Naive thymus-derived CD4-positive, alpha-beta T cell (primary cell): ENCODE measurements at regions not wholly inside any gene's neighbourhood (a gene's known extent, or its start where the extent isn't known, plus 50 kb on each side); places are given as distances from the start of the nearest gene placed in this dataset.

Experiments
- ATAC-seq: fragments of 150-1000 bp; cut with Tn5 transposase; 2 replicates; pipeline ENCODE4 v1.10.0; 2021; ENCODE audit warnings: mild to moderate bottlenecking, moderate library complexity
- CTCF ChIA-PET: fragments of 350-600 bp; sonication (Branson Sonifier 250); formaldehyde crosslinking; loops from one replicate; lab custom pipeline; 2021; ENCODE audit warnings: antibody characterized with exemption; lab: Charles Lee
- POLR2A ChIA-PET: fragments of 350-600 bp; sonication (Branson Sonifier 250); formaldehyde crosslinking; loops from one replicate; lab custom pipeline; 2021; ENCODE audit warnings: antibody characterized with exemption, inconsistent platforms; lab: Charles Lee
- DNase-seq, 9 donors: peaks; one replicate each; pipeline versions ENCODE4 v3.0.0 to v3.0.0-alpha.2; 2020 to 2022; ENCODE audit warnings: mixed read lengths in 1 of 9
- H3K27ac ChIP-seq: one replicate; pipeline ENCODE4 v1.7.0; 2013; ENCODE audit warnings: mild to moderate bottlenecking, low read depth, low read length, moderate library complexity
- H3K27me3 ChIP-seq, 2 donors: one replicate each; pipeline ENCODE4 v1.7.0; 2013; ENCODE audit warnings: low read length in 2 of 2, mild to moderate bottlenecking in 2 of 2, moderate library complexity in 2 of 2; ENCODE audit not compliant: control insufficient read depth in 2 of 2, insufficient read depth in 2 of 2
- H3K36me3 ChIP-seq, 3 experiments: 1 replicate in 2 of 3; 2 replicates in 1 of 3; pipeline ENCODE4 v1.7.0; 2013; ENCODE audit warnings: low read length in 3 of 3, mild to moderate bottlenecking in 3 of 3, moderate library complexity in 1 of 3; ENCODE audit not compliant: insufficient read depth in 3 of 3, control insufficient read depth in 2 of 3
- H3K4me1 ChIP-seq, 2 donors: one replicate each; pipeline ENCODE4 v1.7.0; 2013; ENCODE audit warnings: low read length in 2 of 2, mild to moderate bottlenecking in 2 of 2, moderate library complexity in 1 of 2; ENCODE audit not compliant: control insufficient read depth in 2 of 2, insufficient read depth in 2 of 2
- H3K4me3 ChIP-seq: 2 replicates; pipeline ENCODE4 v1.7.0; 2013; ENCODE audit warnings: mild to moderate bottlenecking, low read length
- H3K9me3 ChIP-seq, 3 experiments: 1 replicate in 2 of 3; 2 replicates in 1 of 3; pipeline ENCODE4 v1.7.0; 2013; ENCODE audit warnings: low read length in 3 of 3; ENCODE audit not compliant: control insufficient read depth in 2 of 3
- H3K27ac Mint-ChIP-seq, 9 donors: one replicate each; pipeline ENCODE4 v1.8.0; 2020 to 2022; ENCODE audit warnings: mixed read lengths in 9 of 9, mild to moderate bottlenecking in 8 of 9, moderate library complexity in 5 of 9, inconsistent platforms in 2 of 9
- H3K27me3 Mint-ChIP-seq, 5 donors: one replicate each; pipeline ENCODE4 v1.8.0; 2021 to 2022; ENCODE audit warnings: mixed read lengths in 5 of 5, mild to moderate bottlenecking in 1 of 5
- H3K36me3 Mint-ChIP-seq, 5 donors: one replicate each; pipeline ENCODE4 v1.8.0; 2020 to 2022; ENCODE audit warnings: mixed read lengths in 5 of 5, mild to moderate bottlenecking in 3 of 5, inconsistent platforms in 1 of 5
- H3K4me1 Mint-ChIP-seq, 7 donors: one replicate each; pipeline ENCODE4 v1.8.0; 2020 to 2022; ENCODE audit warnings: mixed read lengths in 7 of 7, mild to moderate bottlenecking in 3 of 7, inconsistent platforms in 1 of 7
- H3K4me3 Mint-ChIP-seq, 10 donors: one replicate each; pipeline ENCODE4 v1.8.0; 2020 to 2022; ENCODE audit warnings: mild to moderate bottlenecking in 10 of 10, mixed read lengths in 10 of 10, moderate library complexity in 6 of 10, inconsistent platforms in 2 of 10
- H3K9me3 Mint-ChIP-seq, 11 donors: one replicate each; pipeline ENCODE4 v1.8.0; 2020 to 2022; ENCODE audit warnings: mixed read lengths in 11 of 11, mild to moderate bottlenecking in 4 of 11, inconsistent platforms in 1 of 11, moderate library complexity in 1 of 11
- intact Hi-C, 2 donors: fragments of 100-400 bp; cut with micrococcal nuclease; formaldehyde crosslinking; loops; one replicate each; pipeline ENCODE4 v1.15.1; 2023

- Mint-ChIP-seq H3K4me3 (no peak overlapping the region), H3K36me3 (no peaks in the 10 kb centered on the region), H3K27ac (no peak overlapping the region), H3K4me1 (no peaks in the 10 kb centered on the region), H3K9me3 (peaks cover 0 to 4% (median 0%) of the 10 kb centered on the region in 11 donors), H3K27me3 (peaks cover 0 to 6% (median 0%) of the 10 kb centered on the region in 5 donors)
- no peak overlapping the region for H3K27ac ChIP-seq
- ATAC-seq: no peak
- H3K4me3 ChIP-seq: no peak overlapping the region
- no peaks in the 10 kb centered on the region for H3K9me3 ChIP-seq
- DNase-seq: no peak
- CTCF ChIA-PET: no interaction called here
- POLR2A ChIA-PET: no interaction called here
- intact Hi-C loops: no loop called here
- no peaks in the 10 kb centered on the region for H3K36me3 ChIP-seq
- H3K4me1 ChIP-seq: no peaks in the 10 kb centered on the region
- H3K27me3 ChIP-seq: no peaks in the 10 kb centered on the region
These were observed 192.2 kb downstream of the PLPP3 start for GRCh38 chr1:56387071-56387740.

- Histone ChIP-seq H3K27me3 (no peaks in the 10 kb centered on the region), H3K36me3 (no peaks in the 10 kb centered on the region), H3K9me3 (no peaks in the 10 kb centered on the region), H3K4me3 (no peak overlapping the region), H3K4me1 (no peaks in the 10 kb centered on the region), H3K27ac (no peak overlapping the region)
- no peak for ATAC-seq
- intact Hi-C loops: no loop called here
- Mint-ChIP-seq H3K4me1 (no peaks in the 10 kb centered on the region), H3K27me3 (no peaks in the 10 kb centered on the region), H3K36me3 (no peaks in the 10 kb centered on the region), H3K27ac (no peak overlapping the region), H3K4me3 (no peak overlapping the region), H3K9me3 (peaks cover 0 to 4% (median 0%) of the 10 kb centered on the region in 11 donors)
- ChIA-PET CTCF (no interaction called here), POLR2A (no interaction called here)
- DNase-seq: no peak
These were observed 194.0 kb downstream of the PLPP3 start for GRCh38 chr1:56385314-56385713.

DNA sequence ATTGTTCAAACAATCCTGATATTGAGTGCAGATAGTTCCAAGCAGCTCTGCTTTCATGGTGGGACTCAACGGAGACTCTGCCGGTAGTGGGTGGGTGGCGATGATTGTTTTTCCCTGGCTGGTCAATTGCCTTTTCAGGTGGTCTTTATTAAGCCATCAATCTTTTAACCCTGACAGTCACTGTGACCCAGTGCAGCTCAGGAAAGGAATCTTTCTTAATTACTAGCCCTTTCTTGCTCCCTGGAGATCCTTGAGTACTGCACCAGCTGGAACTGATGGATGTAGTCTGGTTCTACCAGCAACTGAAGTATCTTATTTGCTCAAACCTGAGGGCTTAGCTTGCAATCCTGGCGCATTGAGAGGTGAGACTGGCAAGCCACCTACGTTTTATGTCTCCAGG lies 196.4 kb downstream of the PLPP3 start:
- Histone ChIP-seq H3K27me3 (no peaks in the 10 kb centered on the region), H3K9me3 (no peaks in the 10 kb centered on the region), H3K4me3 (no peak overlapping the region), H3K4me1 (no peaks in the 10 kb centered on the region), H3K36me3 (no peaks in the 10 kb centered on the region), H3K27ac (no peak overlapping the region)
- intact Hi-C loops: no loop called here
- Mint-ChIP-seq H3K4me1 (no peaks in the 10 kb centered on the region), H3K36me3 (no peaks in the 10 kb centered on the region), H3K27ac (no peak overlapping the region), H3K27me3 (no peaks in the 10 kb centered on the region), H3K9me3 (peaks cover 0 to 4% (median 0%) of the 10 kb centered on the region in 11 donors), H3K4me3 (no peak overlapping the region)
- ChIA-PET CTCF (no interaction called here), POLR2A (no interaction called here)
- no peak for ATAC-seq
- no peak for DNase-seq

- ATAC-seq (no peak), DNase-seq (no peak)
- no peak overlapping the region for H3K27ac Mint-ChIP-seq
- H3K4me1 Mint-ChIP-seq: no peaks in the 10 kb centered on the region
- H3K27me3 ChIP-seq: no peaks in the 10 kb centered on the region
- peaks cover 0 to 3% (median 0%) of the 10 kb centered on the region in 11 donors for H3K9me3 Mint-ChIP-seq
- no peak overlapping the region for H3K4me3 Mint-ChIP-seq
- ChIA-PET POLR2A (no interaction called here), CTCF (no interaction called here)
- intact Hi-C loops: no loop called here
- H3K4me3 ChIP-seq: no peak overlapping the region
- H3K36me3 ChIP-seq: no peaks in the 10 kb centered on the region
- H3K4me1 ChIP-seq: no peaks in the 10 kb centered on the region
- H3K36me3 Mint-ChIP-seq: no peaks in the 10 kb centered on the region
- H3K9me3 ChIP-seq: no peaks in the 10 kb centered on the region
- H3K27me3 Mint-ChIP-seq: peaks cover 0 to 4% (median 0%) of the 10 kb centered on the region in 5 donors
- H3K27ac ChIP-seq: no peak overlapping the region
These were observed 198.8 kb downstream of the PLPP3 start for GRCh38 chr1:56380531-56380930.

DNA sequence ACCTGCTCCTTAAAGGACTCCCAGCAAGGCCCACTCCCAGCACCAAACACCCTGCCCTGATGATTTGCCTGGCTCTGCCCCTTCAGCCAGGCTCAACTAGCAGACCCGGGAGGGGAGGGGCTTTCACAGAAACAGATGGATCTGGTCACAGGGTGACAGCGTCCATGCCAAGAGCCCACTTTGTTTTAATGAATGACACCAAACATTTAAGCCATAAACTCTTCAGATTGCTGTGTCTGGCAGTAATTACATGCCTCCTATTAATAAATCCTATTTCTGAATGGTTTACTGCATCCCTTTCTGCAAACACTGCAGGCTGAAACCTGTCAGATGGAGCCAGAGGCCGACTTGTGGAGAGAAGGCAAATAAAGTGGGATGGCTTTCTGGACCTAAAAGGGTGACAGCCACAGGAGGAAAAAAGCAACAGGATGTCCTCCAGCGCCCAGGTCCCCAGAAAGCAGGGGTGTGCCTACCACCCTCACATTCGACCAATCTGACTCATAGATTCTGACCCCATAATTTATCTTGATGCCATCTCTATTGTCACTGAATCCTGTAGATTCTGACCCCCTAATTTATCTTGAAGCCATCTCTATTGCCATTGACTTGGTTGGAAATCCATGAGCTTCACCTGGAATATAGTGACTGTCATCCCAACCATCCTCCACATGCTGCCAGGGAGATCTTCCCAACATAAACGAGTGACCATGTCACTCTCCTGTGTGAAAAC lies 200.9 kb downstream of the PLPP3 start:
- ATAC-seq (no peak), DNase-seq (no peak)
- no peak overlapping the region for H3K27ac ChIP-seq
- ChIA-PET CTCF (no interaction called here), POLR2A (no interaction called here)
- Mint-ChIP-seq H3K9me3 (peaks cover 0 to 3% (median 0%) of the 10 kb centered on the region in 11 donors), H3K27me3 (peaks cover 0 to 4% (median 3%) of the 10 kb centered on the region in 5 donors), H3K36me3 (no peaks in the 10 kb centered on the region), H3K4me3 (no peak overlapping the region), H3K27ac (no peak overlapping the region), H3K4me1 (no peaks in the 10 kb centered on the region)
- H3K9me3 ChIP-seq: no peaks in the 10 kb centered on the region
- no peaks in the 10 kb centered on the region for H3K27me3 ChIP-seq
- no peaks in the 10 kb centered on the region for H3K4me1 ChIP-seq
- intact Hi-C loops: no loop called here
- H3K4me3 ChIP-seq: no peak overlapping the region
- H3K36me3 ChIP-seq: no peaks in the 10 kb centered on the region

DNA sequence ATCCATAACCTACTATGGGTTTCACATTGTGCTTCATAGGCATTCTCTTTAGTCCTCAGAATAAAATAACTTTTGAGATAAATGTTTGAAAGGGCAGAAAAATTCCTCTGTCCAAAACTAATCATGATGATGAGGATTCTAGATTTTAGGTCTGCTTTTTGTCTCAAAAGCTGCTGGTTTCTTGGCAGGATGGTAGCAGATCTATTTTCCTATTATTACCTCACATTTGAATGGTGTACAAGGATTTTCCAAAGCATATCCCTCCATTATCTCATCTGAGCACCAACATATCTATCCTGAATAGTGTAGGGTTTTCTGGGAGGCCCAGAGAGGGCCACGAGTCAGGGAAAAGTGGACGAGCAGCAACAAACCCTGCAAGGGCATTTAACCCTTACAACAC lies 201.9 kb downstream of the PLPP3 start:
- H3K27ac Mint-ChIP-seq: no peak overlapping the region
- POLR2A ChIA-PET: no interaction called here
- peaks cover 0 to 3% (median 0%) of the 10 kb centered on the region in 11 donors for H3K9me3 Mint-ChIP-seq

More for the DNA sequence above, 201.9 kb downstream of the PLPP3 start:
- Mint-ChIP-seq H3K4me3 (no peak overlapping the region), H3K4me1 (no peaks in the 10 kb centered on the region), H3K36me3 (no peaks in the 10 kb centered on the region), H3K27me3 (peaks cover 0 to 4% (median 3%) of the 10 kb centered on the region in 5 donors)
- CTCF ChIA-PET: no interaction called here
- Histone ChIP-seq H3K27me3 (no peaks in the 10 kb centered on the region), H3K27ac (no peak overlapping the region), H3K9me3 (no peaks in the 10 kb centered on the region), H3K4me3 (no peak overlapping the region), H3K36me3 (no peaks in the 10 kb centered on the region), H3K4me1 (no peaks in the 10 kb centered on the region)
- ATAC-seq (no peak), DNase-seq (no peak)
- intact Hi-C loops: no loop called here
